ENCODE measurements at regions not wholly inside any gene's neighbourhood (a gene's known extent, or its start where the extent isn't known, plus 50 kb on each side); places are given as distances from the start of the nearest gene placed in this dataset.

DNA sequence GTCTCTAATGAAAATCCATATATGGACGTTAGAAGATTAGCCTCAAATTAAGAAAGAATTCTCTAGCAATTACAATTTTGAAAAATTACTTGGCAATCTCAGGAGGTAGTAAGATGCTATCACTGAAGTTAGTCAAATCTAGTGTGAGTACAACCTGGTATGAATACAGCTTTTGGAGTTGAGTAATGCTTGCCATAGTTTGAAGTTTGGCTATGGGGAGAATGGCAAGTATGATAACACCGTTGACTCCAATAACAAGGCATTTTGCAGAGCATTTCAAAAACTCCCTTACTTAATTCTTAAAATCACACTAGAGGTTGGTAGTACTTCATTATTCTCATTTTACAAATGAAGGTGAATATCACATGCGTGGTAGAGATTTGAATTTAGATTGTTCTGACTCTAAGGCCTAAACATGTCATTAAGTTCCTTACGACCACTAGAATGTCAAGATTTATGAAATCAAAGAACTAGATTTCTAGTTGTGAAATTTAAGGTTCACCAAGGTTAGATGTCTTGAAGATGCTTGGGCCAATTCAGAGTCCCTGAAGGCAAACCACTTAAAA, 355.4 kb downstream of the ETS1 start:
- CTCF ChIA-PET, result no interaction called here
- H3K4me3 Mint-ChIP-seq, result no peak overlapping the region
- intact Hi-C loops (cut with micrococcal nuclease), result loop anchor here (1.0 kb wide), 1 partner anchor 57 kb away; no protein-coding TSS in a partner anchor

DNA sequence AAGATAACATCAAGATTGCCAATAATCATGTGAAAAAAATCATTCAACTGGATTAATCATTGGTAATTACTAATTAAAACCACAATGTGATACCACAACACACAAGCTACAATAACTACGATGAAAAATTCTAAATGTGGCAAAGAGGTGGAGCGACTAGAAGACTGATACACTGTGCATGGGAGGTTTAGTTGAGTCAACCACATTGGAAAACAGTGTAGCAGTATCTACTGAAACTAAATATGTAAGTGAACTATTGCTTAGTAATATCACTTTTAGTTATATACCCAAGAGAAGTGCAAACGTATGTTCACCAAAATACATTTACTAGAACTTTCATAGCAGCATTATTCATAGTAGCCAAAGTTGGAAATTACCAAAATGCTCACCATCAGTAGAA, 359.9 kb downstream of the ETS1 start:
- H3K4me3 Mint-ChIP-seq, result no peak overlapping the region
- CTCF ChIA-PET, result interaction anchor here (1.1 to 1.3 kb wide), 2 partner anchors 56 to 69 kb away, joined by 4 read pairs; no protein-coding TSS in a partner anchor
- H3K9me3 Mint-ChIP-seq, result peaks cover 2% of the 10 kb centered on the region
- H3K36me3 Mint-ChIP-seq (ENCODE audit: low read depth), result no peaks in the 10 kb centered on the region
- intact Hi-C loops (cut with micrococcal nuclease), result loop anchor here (1.0 to 2.0 kb wide), 4 partner anchors 12 to 62 kb away; no protein-coding TSS in a partner anchor
- no peak overlapping the region for H3K27ac Mint-ChIP-seq
- H3K27me3 Mint-ChIP-seq (ENCODE audit: low read depth), result no peaks in the 10 kb centered on the region
- no peak for DNase-seq
- H3K4me1 Mint-ChIP-seq (ENCODE audit: low read depth), result peaks cover 49% of the 10 kb centered on the region

More for the DNA sequence above, 355.4 kb downstream of the ETS1 start:
- Mint-ChIP-seq H3K4me1 (ENCODE audit: low read depth) (peaks cover 52% of the 10 kb centered on the region), H3K27me3 (ENCODE audit: low read depth) (no peaks in the 10 kb centered on the region), H3K36me3 (ENCODE audit: low read depth) (no peaks in the 10 kb centered on the region), H3K27ac (no peak overlapping the region), H3K9me3 (peaks cover 2% of the 10 kb centered on the region)
- DNase-seq, result no peak

DNA sequence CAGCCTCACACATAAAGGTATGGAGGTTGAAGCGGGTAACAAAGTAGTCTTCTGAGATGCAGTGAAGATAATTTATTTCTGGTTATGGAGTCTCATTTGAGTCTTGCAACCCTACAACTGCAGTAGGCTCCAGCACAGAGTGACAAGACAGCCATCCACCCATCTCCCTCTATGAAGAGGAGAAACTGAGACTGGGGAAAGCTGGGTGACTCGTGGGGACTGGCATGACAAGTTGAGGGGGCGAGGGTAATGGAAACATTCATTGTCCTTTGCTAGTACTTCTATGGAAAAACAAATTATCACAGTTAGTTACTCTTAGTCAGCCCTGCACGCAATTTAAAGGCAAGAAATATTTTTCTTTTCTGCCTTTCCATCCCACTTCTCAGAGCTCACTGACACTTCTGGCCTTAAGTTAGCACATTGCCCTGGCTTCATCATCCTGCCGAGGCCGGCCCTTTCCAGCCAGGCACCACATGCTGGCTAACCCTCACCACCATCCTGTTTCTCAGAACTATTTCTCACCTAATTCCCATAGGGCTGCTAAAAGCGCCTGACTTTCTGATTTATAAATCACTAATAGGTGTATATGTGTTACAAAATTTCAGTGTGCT, 361.1 kb downstream of the ETS1 start:
- no peaks in the 10 kb centered on the region for H3K27me3 Mint-ChIP-seq (ENCODE audit: low read depth)
- intact Hi-C loops (cut with micrococcal nuclease), result loop anchor here (2.0 kb wide), 1 partner anchor 15 kb away; no protein-coding TSS in a partner anchor
- H3K36me3 Mint-ChIP-seq (ENCODE audit: low read depth), result no peaks in the 10 kb centered on the region
- CTCF ChIA-PET, result interaction anchor here (0.6 kb wide), 1 partner anchor 237 kb away, joined by 3 read pairs; no protein-coding TSS in a partner anchor
- H3K9me3 Mint-ChIP-seq, result no peaks in the 10 kb centered on the region
- DNase-seq, result peak; percentile 37
- H3K4me3 Mint-ChIP-seq, result no peak overlapping the region
- peaks cover 40% of the 10 kb centered on the region for H3K4me1 Mint-ChIP-seq (ENCODE audit: low read depth)
- no peak overlapping the region for H3K27ac Mint-ChIP-seq

DNA sequence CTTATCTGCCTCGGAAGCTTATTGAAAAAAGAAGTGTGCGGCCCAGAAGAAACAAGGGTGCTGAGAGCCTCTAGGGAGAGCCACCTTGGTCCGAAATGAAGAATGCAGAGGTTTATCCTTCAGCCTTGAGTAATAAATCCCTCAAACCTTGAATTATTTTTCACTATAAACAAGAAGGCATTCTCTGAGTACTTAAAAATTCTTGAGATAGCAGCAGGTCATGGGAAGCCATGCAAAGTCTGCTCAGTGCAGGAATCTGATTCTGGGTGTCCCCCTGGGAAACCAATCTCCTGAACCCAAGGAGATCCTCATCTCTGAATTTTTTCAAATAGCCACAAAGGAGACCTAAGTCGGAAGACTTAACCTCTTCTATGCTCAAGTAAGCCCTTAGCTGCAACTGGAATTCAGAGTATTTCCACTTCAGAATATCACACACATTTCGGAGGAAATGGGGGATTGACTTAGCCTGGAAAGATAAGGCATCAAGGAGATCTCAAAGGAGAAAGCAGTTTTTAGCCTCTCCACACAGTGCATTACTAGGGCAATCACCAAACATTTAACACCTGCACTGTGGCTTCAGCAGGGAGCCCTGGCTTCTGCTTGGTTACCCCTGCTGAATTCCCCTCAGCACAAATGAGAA, 365.0 kb downstream of the ETS1 start:
- intact Hi-C loops (cut with micrococcal nuclease), result no loop called here
- Mint-ChIP-seq H3K36me3 (ENCODE audit: low read depth) (no peaks in the 10 kb centered on the region), H3K4me1 (ENCODE audit: low read depth) (peaks cover 18% of the 10 kb centered on the region), H3K27me3 (ENCODE audit: low read depth) (no peaks in the 10 kb centered on the region), H3K27ac (no peak overlapping the region), H3K9me3 (no peaks in the 10 kb centered on the region), H3K4me3 (no peak overlapping the region)
- no peak for DNase-seq
- CTCF ChIA-PET, result no interaction called here

DNA sequence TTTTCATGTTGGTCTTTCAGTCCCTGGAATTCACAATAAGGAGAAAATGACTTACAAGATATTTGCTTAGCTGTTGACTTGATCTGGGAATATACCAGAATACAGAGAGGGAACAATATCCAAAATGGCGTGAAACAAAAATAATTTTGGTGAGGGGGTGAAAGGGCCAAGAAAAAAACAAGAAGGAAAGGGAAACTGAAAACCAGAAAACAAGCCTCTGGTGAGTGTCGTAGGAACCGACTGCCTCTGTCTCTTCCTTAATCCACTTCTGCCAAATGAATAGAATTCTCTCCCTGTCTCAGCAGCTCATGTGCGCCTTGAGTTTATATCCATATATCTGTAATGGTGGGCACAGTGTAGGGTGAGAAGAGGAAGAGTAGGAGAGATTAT, 367.6 kb downstream of the ETS1 start:
- Mint-ChIP-seq H3K4me3 (no peak overlapping the region), H3K36me3 (ENCODE audit: low read depth) (no peaks in the 10 kb centered on the region), H3K4me1 (ENCODE audit: low read depth) (peaks cover 4% of the 10 kb centered on the region), H3K27me3 (ENCODE audit: low read depth) (no peaks in the 10 kb centered on the region), H3K9me3 (no peaks in the 10 kb centered on the region), H3K27ac (no peak overlapping the region)
- CTCF ChIA-PET, result interaction anchor here (1.2 to 1.4 kb wide), 2 partner anchors 18 to 47 kb away, joined by 3 to 5 read pairs; no protein-coding TSS in a partner anchor
- DNase-seq, result no peak
- intact Hi-C loops (cut with micrococcal nuclease), result no loop called here

DNA sequence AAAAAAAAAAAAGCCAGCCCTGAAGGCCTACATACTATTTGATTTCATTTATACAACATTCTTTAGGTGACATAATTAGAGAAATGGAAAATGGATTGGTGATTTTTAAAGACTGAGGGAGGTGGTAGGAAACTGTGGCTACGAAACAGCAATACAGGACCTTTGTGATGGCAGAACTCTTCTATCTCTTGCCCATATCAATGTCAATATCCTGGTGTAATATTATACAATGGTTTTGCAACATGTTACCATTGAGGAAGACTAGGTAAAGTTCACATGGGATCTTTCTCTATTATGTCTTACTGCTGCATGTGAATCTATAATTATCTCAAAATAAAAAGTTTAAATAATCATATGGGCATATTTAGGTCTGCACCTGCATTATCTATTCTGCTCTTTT, 371.2 kb downstream of the ETS1 start:
- no peak overlapping the region for H3K4me3 Mint-ChIP-seq
- no peak for DNase-seq
- no peaks in the 10 kb centered on the region for H3K27me3 Mint-ChIP-seq (ENCODE audit: low read depth)
- no peaks in the 10 kb centered on the region for H3K4me1 Mint-ChIP-seq (ENCODE audit: low read depth)
- CTCF ChIA-PET, result no interaction called here
- no peaks in the 10 kb centered on the region for H3K9me3 Mint-ChIP-seq
- intact Hi-C loops (cut with micrococcal nuclease), result no loop called here
- H3K27ac Mint-ChIP-seq, result no peak overlapping the region
- no peaks in the 10 kb centered on the region for H3K36me3 Mint-ChIP-seq (ENCODE audit: low read depth)

DNA sequence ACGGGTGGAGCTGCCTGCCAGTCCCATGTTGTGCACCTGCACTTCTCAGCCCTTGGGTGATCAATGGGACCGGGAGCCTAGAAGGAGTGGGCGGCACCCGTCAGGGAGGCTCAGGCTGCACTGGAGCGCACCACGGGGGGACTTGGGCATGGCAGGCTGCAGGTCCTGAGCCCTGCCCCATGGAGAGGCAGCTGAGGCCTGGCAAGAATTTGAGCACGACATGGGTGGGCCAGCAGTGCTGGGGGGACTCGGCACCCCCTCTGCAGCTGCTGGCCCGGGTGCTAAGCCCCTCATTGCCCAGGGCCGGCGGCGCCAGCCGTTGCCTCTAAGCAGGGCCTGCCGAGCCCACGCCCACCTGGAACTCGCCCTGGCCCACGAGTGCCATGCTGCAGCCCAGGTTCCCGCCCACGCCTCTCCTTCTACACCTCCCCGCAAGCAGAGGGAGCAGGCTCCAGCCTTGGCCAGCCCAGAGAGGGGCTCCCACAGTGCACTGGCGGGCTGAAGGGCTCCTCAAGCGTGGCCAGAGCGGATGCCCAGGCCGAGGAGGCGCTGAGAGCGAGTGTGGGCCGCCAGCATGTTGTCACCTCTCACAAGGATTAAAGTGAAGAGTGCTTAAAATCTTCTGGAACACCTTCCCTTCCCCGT, 372.0 kb downstream of the ETS1 start:
- H3K4me1 Mint-ChIP-seq (ENCODE audit: low read depth), result peaks cover 3% of the 10 kb centered on the region
- H3K9me3 Mint-ChIP-seq, result no peaks in the 10 kb centered on the region
- H3K4me3 Mint-ChIP-seq, result no peak overlapping the region
- DNase-seq, result no peak
- no peaks in the 10 kb centered on the region for H3K36me3 Mint-ChIP-seq (ENCODE audit: low read depth)
- intact Hi-C loops (cut with micrococcal nuclease), result no loop called here
- H3K27ac Mint-ChIP-seq, result no peak overlapping the region
- CTCF ChIA-PET, result interaction anchor here (0.6 kb wide), 1 partner anchor 222 kb away, joined by 3 read pairs; no protein-coding TSS in a partner anchor
- no peaks in the 10 kb centered on the region for H3K27me3 Mint-ChIP-seq (ENCODE audit: low read depth)

DNA sequence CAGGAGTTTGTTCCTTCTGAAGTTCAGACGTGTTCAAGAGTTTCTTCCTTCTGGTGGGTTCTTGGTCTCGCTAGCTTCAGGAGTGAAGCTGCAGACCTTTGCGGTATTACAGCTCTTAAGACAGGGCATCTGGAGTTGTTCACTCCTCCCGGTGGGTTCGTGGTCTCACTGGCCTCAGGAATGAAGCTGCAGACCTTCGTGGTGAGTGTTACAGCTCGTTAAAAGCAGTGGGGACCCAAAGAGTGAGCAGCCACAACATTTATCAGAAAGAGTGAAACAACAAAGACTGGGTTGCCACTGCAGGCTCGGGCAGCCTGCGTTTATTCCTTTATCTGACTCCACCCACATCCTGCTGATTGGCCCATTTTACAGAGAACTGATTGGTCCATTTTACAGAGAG, 373.1 kb downstream of the ETS1 start:
- H3K27ac Mint-ChIP-seq, result no peak overlapping the region
- no peak for DNase-seq
- CTCF ChIA-PET, result no interaction called here
- no peaks in the 10 kb centered on the region for H3K9me3 Mint-ChIP-seq
- no peaks in the 10 kb centered on the region for H3K36me3 Mint-ChIP-seq (ENCODE audit: low read depth)
- intact Hi-C loops (cut with micrococcal nuclease), result no loop called here
- no peaks in the 10 kb centered on the region for H3K27me3 Mint-ChIP-seq (ENCODE audit: low read depth)
- peaks cover 8% of the 10 kb centered on the region for H3K4me1 Mint-ChIP-seq (ENCODE audit: low read depth)
- H3K4me3 Mint-ChIP-seq, result no peak overlapping the region

DNA sequence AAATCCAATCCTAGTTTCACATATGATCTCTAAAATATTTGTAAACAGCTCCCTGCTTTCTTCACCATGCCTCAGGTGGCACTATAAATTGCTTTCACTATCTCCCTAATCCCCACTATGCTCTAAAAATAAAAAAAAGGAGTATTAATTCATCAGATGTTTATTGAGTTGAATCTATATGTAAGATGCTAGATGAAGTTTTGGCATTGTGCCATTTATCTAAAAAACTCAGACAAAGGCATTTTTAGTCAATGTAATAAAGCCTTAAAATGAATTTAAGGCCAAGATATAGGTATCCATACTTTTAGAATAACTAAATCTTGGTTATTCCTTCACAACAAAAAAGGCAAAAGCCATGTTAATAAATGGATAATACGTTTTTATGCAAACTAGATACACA, 373.9 kb downstream of the ETS1 start:
- no peaks in the 10 kb centered on the region for H3K27me3 Mint-ChIP-seq (ENCODE audit: low read depth)
- no peak overlapping the region for H3K4me3 Mint-ChIP-seq
- no peaks in the 10 kb centered on the region for H3K36me3 Mint-ChIP-seq (ENCODE audit: low read depth)
- CTCF ChIA-PET, result no interaction called here
- no peak for DNase-seq
- H3K9me3 Mint-ChIP-seq, result no peaks in the 10 kb centered on the region
- intact Hi-C loops (cut with micrococcal nuclease), result no loop called here
- no peak overlapping the region for H3K27ac Mint-ChIP-seq
- peaks cover 10% of the 10 kb centered on the region for H3K4me1 Mint-ChIP-seq (ENCODE audit: low read depth)

DNA sequence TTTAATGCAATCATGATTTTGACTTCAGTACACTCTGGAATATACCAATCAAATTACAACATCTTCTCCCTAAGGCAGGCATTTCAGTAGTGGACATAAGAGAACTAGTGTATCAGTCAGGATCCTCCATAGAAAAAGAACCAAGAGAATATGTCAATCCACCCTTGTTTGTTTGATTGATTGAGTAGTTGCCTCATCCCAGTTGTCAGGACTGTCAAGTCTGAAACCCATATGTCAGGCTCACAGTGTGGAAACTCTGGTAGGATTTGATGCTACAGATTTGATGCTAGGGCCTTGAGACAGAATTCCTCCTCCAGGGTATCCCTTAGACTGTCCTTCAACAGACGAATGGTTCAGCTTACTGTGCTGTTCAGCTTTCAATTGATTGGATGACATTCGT, 375.0 kb downstream of the ETS1 start:
- Mint-ChIP-seq H3K27ac (no peak overlapping the region), H3K9me3 (no peaks in the 10 kb centered on the region), H3K4me3 (no peak overlapping the region), H3K36me3 (ENCODE audit: low read depth) (no peaks in the 10 kb centered on the region), H3K27me3 (ENCODE audit: low read depth) (no peaks in the 10 kb centered on the region), H3K4me1 (ENCODE audit: low read depth) (peaks cover 17% of the 10 kb centered on the region)
- CTCF ChIA-PET, result no interaction called here
- no peak for DNase-seq
- intact Hi-C loops (cut with micrococcal nuclease), result no loop called here

DNA sequence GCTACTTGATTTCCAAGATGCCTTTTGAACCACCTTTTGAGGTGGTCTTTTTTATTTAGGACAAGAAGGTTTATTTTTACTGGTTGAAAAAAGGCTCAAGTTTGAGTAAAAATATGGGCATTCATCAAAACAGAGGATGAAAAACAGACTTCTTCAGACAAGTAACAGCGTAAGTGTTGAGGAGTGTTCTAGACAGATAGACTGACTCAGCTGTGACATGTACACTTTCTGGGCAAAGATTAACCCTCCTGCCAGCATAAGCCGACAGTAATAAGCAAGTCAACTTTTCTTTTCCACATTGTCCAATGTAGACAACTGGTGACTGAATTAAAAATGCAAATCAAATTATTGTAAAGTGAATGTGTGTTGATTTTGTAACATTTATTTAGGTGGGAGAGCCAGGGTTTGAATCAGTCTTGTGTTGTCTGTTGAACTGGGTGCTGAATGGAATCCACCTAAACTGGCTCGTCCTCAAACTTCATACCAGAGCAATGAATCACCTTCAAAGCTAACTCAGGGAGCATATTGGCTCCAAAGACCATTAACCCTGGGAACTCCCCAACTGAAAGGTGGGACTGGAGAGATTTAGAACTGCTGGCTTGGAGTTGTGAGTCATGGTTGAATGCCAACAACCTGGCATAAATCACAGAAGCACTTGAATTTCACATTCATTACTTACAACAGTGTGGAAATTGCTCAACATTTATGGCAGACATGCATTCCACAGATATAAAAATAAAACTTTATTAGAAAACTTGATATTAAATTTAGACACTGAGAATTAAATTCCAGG, 377.0 kb downstream of the ETS1 start:
- CTCF ChIA-PET, result no interaction called here
- Mint-ChIP-seq H3K9me3 (peaks cover 2% of the 10 kb centered on the region), H3K27me3 (ENCODE audit: low read depth) (no peaks in the 10 kb centered on the region), H3K4me3 (no peak overlapping the region), H3K36me3 (ENCODE audit: low read depth) (peaks cover 1% of the 10 kb centered on the region), H3K27ac (no peak overlapping the region), H3K4me1 (ENCODE audit: low read depth) (peaks cover 17% of the 10 kb centered on the region)
- DNase-seq, result peak; percentile 46
- intact Hi-C loops (cut with micrococcal nuclease), result loop anchor here (1.0 to 2.0 kb wide), 3 partner anchors 15 to 28 kb away; no protein-coding TSS in a partner anchor

DNA sequence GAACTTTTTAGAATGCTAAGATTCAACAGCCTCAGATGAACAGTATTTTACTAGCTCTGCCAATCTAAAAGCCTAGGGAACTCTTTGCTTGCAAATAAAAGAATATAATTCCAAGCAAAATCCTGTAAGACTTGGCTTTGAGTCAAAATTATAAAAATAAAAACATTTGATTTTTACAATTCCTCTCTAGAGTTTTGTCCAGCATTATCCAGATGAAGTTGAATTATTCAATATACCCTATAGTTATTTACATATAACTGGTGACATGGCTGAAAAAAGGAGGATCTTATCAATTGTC, 378.3 kb downstream of the ETS1 start:
- H3K4me1 Mint-ChIP-seq (ENCODE audit: low read depth), result peaks cover 17% of the 10 kb centered on the region
- H3K36me3 Mint-ChIP-seq (ENCODE audit: low read depth), result peaks cover 1% of the 10 kb centered on the region
- CTCF ChIA-PET, result no interaction called here
- H3K9me3 Mint-ChIP-seq, result peaks cover 2% of the 10 kb centered on the region
- H3K27ac Mint-ChIP-seq, result no peak overlapping the region
- H3K27me3 Mint-ChIP-seq (ENCODE audit: low read depth), result no peaks in the 10 kb centered on the region
- intact Hi-C loops (cut with micrococcal nuclease), result no loop called here
- H3K4me3 Mint-ChIP-seq, result no peak overlapping the region
- DNase-seq, result no peak

Measured in activated naive CD4-positive, alpha-beta T cell treated with anti-CD3 and anti-CD28 coated beads for 36 hours (primary cell).